ENCODE measurements at regions not wholly inside any gene's neighbourhood (a gene's known extent, or its start where the extent isn't known, plus 50 kb on each side); places are given as distances from the start of the nearest gene placed in this dataset.

DNA sequence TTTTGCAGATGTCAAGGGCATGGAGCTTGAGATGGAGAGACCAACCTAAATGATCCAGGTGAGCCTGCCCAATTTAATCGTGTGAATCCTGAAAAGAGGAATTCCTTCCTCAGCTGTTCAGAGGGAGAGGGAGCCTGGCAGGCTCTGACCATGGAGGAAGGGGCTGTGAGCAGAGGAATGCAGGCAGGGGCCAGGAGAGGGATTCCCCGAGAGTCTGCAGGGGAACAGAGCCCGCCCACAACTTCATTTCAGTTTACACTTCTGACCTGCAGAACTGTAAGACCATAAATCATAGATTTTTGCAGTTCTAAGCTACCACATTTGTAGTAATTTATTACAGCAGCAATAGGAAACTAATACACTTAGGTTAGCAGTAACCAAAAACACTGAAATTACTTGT is 164.1 kb downstream of the TBXT start:
- TF ChIP-seq EZH2 (IDR thresholded peaks at IDR 0.05; ENCODE audit: borderline replicate concordance, low read depth, low read length, severe bottlenecking), result no peak
- TF ChIP-seq, protein P1, sequence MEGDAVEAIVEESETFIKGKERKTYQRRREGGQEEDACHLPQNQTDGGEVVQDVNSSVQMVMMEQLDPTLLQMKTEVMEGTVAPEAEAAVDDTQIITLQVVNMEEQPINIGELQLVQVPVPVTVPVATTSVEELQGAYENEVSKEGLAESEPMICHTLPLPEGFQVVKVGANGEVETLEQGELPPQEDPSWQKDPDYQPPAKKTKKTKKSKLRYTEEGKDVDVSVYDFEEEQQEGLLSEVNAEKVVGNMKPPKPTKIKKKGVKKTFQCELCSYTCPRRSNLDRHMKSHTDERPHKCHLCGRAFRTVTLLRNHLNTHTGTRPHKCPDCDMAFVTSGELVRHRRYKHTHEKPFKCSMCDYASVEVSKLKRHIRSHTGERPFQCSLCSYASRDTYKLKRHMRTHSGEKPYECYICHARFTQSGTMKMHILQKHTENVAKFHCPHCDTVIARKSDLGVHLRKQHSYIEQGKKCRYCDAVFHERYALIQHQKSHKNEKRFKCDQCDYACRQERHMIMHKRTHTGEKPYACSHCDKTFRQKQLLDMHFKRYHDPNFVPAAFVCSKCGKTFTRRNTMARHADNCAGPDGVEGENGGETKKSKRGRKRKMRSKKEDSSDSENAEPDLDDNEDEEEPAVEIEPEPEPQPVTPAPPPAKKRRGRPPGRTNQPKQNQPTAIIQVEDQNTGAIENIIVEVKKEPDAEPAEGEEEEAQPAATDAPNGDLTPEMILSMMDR (IDR thresholded peaks at IDR 0.05; ENCODE audit: extremely low read depth in 1 of 2, insufficient read depth in 1 of 2, low read depth in 1 of 2, low read length in 2 of 2), result no peak

Measured in endothelial cell of umbilical vein (primary cell).